ENCODE measurements at regions not wholly inside any gene's neighbourhood (a gene's known extent, or its start where the extent isn't known, plus 50 kb on each side); places are given as distances from the start of the nearest gene placed in this dataset.

DNA sequence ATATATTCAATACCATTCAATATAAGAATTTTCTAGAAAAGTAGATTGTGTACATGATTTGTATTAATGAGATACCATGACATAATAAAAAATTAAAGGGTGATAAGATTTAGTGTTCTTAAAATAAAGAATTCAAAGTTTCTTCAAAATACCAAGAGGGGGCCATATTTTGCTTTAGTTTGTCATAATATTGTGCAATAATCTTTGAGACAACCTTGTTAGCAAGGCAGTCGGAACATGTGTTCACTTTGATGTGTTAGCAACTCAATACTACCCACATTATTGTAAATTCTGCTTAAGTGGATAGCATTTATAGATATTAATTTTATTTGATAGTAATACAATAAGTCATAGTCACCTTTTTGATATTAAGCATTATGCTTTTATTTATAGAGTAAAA, 241.3 kb upstream of the PDGFD start:
- no peak for DNase-seq

GRCh38 chr11:104404231-104405175, 240.6 kb upstream of the PDGFD start:
- DNase-seq: no peak

GRCh38 chr11:104402812-104403521, 239.0 kb upstream of the PDGFD start:
- DNase-seq: no peak

- DNase-seq: no peak
Observed at GRCh38 chr11:104394508-104394907, 230.6 kb upstream of the PDGFD start.

DNA sequence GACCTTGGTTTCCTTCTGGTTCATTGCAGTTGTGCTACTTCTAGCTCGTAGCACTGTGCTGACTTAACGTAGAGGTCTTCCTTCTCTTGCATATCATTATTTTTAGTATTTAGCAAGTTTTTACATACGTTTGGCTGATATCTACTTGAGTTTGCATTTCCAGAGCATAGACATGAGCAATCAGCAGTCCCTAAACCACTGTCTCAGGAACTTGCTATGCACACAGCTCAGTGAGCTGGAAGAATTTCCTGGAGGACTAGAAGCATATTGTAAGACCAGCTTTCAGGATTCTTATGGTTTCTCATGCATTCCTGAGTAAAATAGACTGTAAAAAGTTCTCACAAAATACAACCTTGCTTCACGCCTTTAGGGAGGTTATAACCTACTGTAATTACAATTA, 226.7 kb upstream of the PDGFD start:
- DNase-seq: no peak

DNA sequence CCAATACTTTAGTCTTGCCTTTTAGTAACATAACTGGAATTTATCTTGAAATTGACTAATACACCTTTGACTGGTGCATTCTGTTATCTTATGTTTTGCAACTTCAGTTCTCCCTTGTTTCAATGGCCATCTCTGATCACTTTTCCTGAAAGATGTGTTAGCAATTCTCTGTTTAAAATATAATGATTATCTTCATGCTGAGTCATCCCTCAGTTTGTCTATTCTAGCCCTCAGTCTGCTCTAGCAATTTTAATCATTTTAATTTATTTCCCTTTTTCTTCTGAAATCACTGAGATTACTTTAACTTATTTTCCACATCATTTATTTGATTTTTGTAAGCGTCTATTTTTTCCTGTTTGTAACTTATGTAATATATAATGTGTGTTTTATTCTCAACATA, 221.9 kb upstream of the PDGFD start:
- DNase-seq: no peak

GRCh38 chr11:104380358-104380757, 216.4 kb upstream of the PDGFD start:
- DNase-seq: no peak

DNA sequence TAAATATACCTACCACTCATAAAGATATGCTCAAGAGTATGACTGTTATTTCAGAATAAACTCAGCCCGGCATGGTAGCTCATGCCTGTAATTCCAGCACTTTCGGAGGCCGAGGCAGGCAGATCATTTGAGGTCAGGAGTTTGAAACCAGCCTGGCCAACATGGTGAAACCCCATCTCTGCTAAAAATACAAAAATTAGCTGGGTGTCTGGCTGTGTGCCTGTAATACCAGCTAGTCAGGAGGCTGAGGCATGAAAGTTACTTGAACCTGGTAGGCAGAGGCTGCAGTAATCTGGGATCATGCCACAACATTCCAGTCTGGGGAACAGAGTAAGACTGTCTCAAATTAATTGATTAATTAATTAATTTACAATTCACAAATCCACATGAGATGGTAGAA, 208.2 kb upstream of the PDGFD start:
- no peak for DNase-seq

- no peak for DNase-seq
Observed at GRCh38 chr11:104370478-104370877, 206.5 kb upstream of the PDGFD start.

DNA sequence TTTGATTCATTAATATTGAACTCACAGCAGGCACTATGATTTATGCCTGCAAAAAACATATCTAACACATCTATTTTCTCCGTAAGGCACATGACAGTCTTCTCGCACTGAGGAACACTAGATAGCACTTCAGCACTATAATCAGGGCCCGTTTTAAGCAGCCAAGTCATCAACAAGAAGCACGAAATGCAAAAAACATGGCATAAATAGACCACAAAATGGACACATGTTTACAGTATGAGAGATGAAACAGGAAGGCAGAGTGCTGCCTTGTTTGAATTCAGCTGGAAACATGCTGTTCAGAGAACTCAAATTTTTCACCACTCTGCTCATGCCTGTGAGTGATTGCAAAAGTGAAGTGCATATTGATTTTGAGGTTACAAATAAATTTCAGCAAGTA, 205.8 kb upstream of the PDGFD start:
- no peak for DNase-seq

GRCh38 chr11:104366321-104366734, 202.4 kb upstream of the PDGFD start:
- DNase-seq: no peak

- no peak for DNase-seq
Observed at GRCh38 chr11:104365676-104366075, 201.7 kb upstream of the PDGFD start.

GRCh38 chr11:104361975-104362374, 198.0 kb upstream of the PDGFD start:
- DNase-seq: peak in 1 of 3 experiments; percentile 14

DNA sequence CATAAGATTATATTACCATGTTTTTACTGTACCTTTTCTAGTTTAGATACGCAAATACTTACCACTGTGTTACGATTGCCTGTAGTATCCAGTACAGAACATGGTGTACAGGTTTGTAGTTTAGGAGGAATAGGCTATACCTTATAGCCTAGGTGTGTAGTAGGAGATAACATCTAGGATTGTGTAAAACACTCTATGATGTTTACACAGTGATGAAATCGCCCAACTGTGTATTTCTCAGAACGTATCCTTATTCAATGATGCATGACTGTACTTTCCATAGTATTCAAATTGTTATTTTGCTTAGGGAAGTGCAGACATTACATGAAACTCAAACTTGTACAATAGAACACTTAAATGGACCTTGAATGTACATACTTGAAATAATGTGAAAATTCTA, 188.1 kb upstream of the PDGFD start:
- DNase-seq: peak in 2 of 3 experiments; percentile 16 to 28

DNA sequence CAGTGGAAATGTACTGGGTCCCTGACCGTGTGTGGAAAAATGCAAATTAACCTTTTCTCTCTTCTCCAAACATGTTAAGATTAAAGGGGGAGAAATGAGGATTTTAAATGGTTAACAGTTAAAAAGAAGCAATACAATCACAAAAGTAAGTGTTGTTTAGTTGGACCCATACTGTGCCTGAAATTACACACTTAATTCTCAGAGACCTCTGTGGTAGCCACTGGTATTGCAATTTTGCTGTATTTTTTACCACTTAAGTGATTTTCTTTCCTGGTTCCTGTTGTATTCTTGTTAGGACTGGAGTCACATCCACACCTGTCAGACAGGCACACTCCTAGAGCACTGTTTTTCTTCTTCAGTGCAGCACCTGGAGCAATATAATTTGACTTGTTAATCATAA, 179.6 kb upstream of the PDGFD start:
- DNase-seq: peak; percentile 4 to 76 (median 53)

- no peak for DNase-seq
Observed at GRCh38 chr11:104340590-104340989, 176.6 kb upstream of the PDGFD start.

- no peak for DNase-seq
Observed at GRCh38 chr11:104339380-104339831, 175.5 kb upstream of the PDGFD start.

- DNase-seq: no peak
Observed at GRCh38 chr11:104338186-104338585, 174.2 kb upstream of the PDGFD start.

DNA sequence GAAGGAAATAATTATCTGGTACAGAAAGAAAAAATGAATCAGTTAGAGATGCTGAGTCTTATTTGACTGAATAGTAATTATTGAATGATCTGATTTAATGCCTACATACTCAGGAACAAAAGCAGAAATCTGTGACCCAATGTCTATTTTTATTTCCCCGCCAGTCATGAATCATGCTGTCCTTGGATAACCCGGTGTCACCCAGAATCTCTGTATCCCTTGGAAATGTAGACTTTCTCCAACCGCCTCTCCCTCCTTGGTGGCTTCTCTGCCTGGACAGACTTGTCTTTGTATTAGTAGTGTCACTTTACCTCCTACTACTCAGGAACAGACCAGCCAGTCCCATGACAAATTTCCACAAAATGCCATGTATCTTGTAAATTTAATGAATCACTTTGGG, 173.3 kb upstream of the PDGFD start:
- DNase-seq: peak in 1 of 3 experiments; percentile 24

DNA sequence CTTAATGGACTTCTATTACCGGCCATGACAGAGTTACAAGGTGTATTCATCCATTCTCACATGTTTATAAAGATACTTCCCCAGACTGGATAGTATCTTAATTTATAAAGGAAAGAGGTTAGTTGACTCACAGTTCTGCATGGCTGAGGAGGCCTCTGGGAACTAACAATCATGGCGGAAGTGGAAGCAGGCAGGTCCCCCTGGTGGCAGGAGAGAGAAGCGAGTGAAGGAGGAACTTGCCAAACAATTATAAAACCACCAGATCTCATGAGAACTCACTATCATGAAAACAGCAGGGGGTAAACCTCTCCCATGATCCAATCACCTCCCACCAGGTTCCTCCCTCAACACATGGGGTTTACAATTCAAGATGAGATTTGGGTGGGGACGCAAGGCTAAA, 170.0 kb upstream of the PDGFD start:
- DNase-seq: peak in 1 of 3 experiments; percentile 2

GRCh38 chr11:104332110-104332509, 168.2 kb upstream of the PDGFD start:
- no peak for DNase-seq

DNA sequence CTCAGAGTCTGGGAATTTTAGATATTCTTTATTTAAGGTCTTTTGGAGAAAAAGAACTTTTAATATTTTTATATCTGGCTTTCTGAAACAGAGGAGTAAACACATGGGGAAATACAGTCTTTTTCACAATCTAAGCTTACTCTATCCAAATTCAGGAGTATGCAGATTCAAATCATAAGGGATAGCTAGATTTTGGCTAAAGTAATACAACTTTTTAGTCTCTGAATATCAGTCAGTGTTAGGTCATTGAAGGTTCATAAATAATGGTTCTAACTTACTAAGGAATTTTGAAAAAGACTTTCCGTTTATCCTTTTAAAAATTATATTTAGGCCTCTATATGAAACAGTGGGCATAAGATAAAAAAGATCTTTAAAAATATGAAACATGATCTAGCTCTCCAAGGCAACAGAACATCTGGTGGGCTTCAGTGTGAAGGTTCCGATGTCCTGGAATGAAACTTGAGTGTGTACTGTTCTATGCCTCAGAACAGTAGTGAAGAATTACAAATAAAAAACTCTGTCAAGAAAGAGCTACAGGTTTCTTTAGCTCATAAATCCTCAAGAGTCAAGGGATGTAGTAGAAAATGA, 165.2 kb upstream of the PDGFD start:
- no peak for DNase-seq

GRCh38 chr11:104328512-104328907, 164.6 kb upstream of the PDGFD start:
- no peak for DNase-seq
